ENCODE measurements at regions not wholly inside any gene's neighbourhood (a gene's known extent, or its start where the extent isn't known, plus 50 kb on each side); places are given as distances from the start of the nearest gene placed in this dataset.

GRCh38 chr17:6245301-6246177 is 175.4 kb downstream of the WSCD1 start:
- TF ChIP-seq CTCF (conservative IDR thresholded peaks at IDR 0.05; ENCODE audit: low read length) (no peak), EZH2phosphoT487 (IDR thresholded peaks at IDR 0.05; ENCODE audit: borderline replicate concordance) (no peak)
